A673 (cell line): ENCODE measurements at regions not wholly inside any gene's neighbourhood (a gene's known extent, or its start where the extent isn't known, plus 50 kb on each side); places are given as distances from the start of the nearest gene placed in this dataset.
A peak's percentile ranks its signal among the peaks of the same experiment; 100 is the strongest.
"Not testable (repeated sequence)": the region's sequence is repeated elsewhere in the genome, so short reads cannot be mapped to it uniquely, and the experiment has no call there.

Source experiments
- BruUV-seq: library from RNA; stranded (reverse); fragments of 400-500 nt; replicated peaks from 2 replicates; lab custom pipeline; 2021; lab: Mats Ljungman, UMichigan
- CTCF ChIA-PET: fragments of 300-600 bp; sonication (Branson Sonifier 250); formaldehyde crosslinking; loops from one replicate; lab custom pipeline; 2022; ENCODE audit warnings: antibody characterized with exemption; lab: Charles Lee
- POLR2A ChIA-PET: fragments of 300-600 bp; sonication (Branson Sonifier 250); formaldehyde crosslinking; loops from one replicate; lab custom pipeline; 2022; ENCODE audit warnings: antibody characterized with exemption; ENCODE audit not compliant: low non-redundant PET; lab: Charles Lee
- DNase-seq: peaks from one replicate; pipeline ENCODE4 v3.0.0-alpha.2; 2015; ENCODE audit warnings: low spot score
- H3K27ac ChIP-seq: fragments of 200-600 bp; sonication (generic); 2 replicates; pipeline ENCODE4 v1.5.1; 2016; ENCODE audit warnings: mixed run types, low read depth, mild to moderate bottlenecking, mixed read lengths, antibody characterized with exemption, low read length; ENCODE audit not compliant: poor library complexity, severe bottlenecking
- H3K27me3 ChIP-seq: fragments of 200-600 bp; sonication (generic); replicated peaks from 2 replicates; pipeline ENCODE4 v1.6.1; 2017; ENCODE audit warnings: mixed run types, low read depth, mild to moderate bottlenecking, mixed read lengths, antibody characterized with exemption, low read length; ENCODE audit not compliant: insufficient read depth, poor library complexity
- H3K36me3 ChIP-seq: fragments of 200-600 bp; sonication (generic); 2 replicates; pipeline ENCODE4 v1.6.1; 2016; ENCODE audit warnings: mixed run types, mild to moderate bottlenecking, mixed read lengths, antibody characterized with exemption, low read length; ENCODE audit not compliant: insufficient read depth, poor library complexity, severe bottlenecking
- H3K4me1 ChIP-seq: fragments of 200-600 bp; sonication (generic); 2 replicates; pipeline ENCODE4 v1.6.1; 2017; ENCODE audit warnings: mixed run types, mild to moderate bottlenecking, mixed read lengths, antibody characterized with exemption, low read length; ENCODE audit not compliant: insufficient read depth, poor library complexity, severe bottlenecking
- H3K4me3 ChIP-seq: fragments of 200-600 bp; sonication (generic); 2 replicates; pipeline ENCODE4 v1.5.1; 2016; ENCODE audit warnings: low read depth, mixed run types, mild to moderate bottlenecking, mixed read lengths, low read length; ENCODE audit not compliant: poor library complexity, severe bottlenecking
- H3K9me3 ChIP-seq: fragments of 200-600 bp; sonication (generic); 2 replicates; pipeline ENCODE4 v1.6.1; 2016; ENCODE audit warnings: mixed run types, low read depth, mild to moderate bottlenecking, mixed read lengths, antibody characterized with exemption, low read length; ENCODE audit not compliant: poor library complexity, severe bottlenecking
- CTCF ChIP-seq: fragments of 300-800, 200-600 bp; sonication (generic); conservative IDR thresholded peaks from 2 replicates; pipeline ENCODE4 v1.5.1; 2017; ENCODE audit warnings: low read depth, mild to moderate bottlenecking, antibody characterized with exemption, low read length, moderate library complexity, mixed read lengths
- EZH2 ChIP-seq: fragments of 200-600 bp; sonication (generic); IDR thresholded peaks from 2 replicates; pipeline ENCODE4 v1.6.1; 2017; ENCODE audit warnings: borderline replicate concordance, low read depth, mild to moderate bottlenecking, mixed read lengths, antibody characterized with exemption, low read length; ENCODE audit not compliant: poor library complexity, severe bottlenecking
- intact Hi-C: fragments of 100-400 bp; cut with micrococcal nuclease; formaldehyde crosslinking; loops from one replicate; pipeline ENCODE4 v1.10.0; 2022; ENCODE audit not compliant: unreplicated experiment

- POLR2A ChIA-PET, H3K36me3 ChIP-seq: not testable (repeated sequence)
Measured at GRCh38 chr17:5772017-5772416, 187.7 kb upstream of the NLRP1 start.

GRCh38 chr17:5772720-5773119 is 188.4 kb upstream of the NLRP1 start:
- Histone ChIP-seq H3K36me3 (no peaks in the 10 kb centered on the region), H3K4me1 (no peaks in the 10 kb centered on the region), H3K9me3 (no peaks in the 10 kb centered on the region), H3K27me3 (peaks cover 62% of the 10 kb centered on the region), H3K4me3 (no peak overlapping the region), H3K27ac (no peak overlapping the region)
- no peak for TF ChIP-seq EZH2
- TF ChIP-seq CTCF, result no peak
- intact Hi-C loops, result no loop called here
- ChIA-PET POLR2A (no interaction called here), CTCF (interaction anchor here (1.1 kb wide), 1 partner anchor 180 kb away, joined by 3 read pairs; no protein-coding TSS in a partner anchor)
- BruUV-seq, result no TSS peak
- DNase-seq, result peak; percentile 55

More at GRCh38 chr17:5772017-5772416, 187.7 kb upstream of the NLRP1 start:
- BruUV-seq, H3K27ac ChIP-seq, H3K4me1 ChIP-seq, DNase-seq, intact Hi-C loops, H3K4me3 ChIP-seq, H3K9me3 ChIP-seq: not testable (repeated sequence)
- CTCF ChIA-PET, result interaction anchor here (1.1 kb wide), 1 partner anchor 180 kb away, joined by 3 read pairs; no protein-coding TSS in a partner anchor
- H3K27me3 ChIP-seq, result peaks cover 60% of the 10 kb centered on the region

GRCh38 chr17:5773816-5774360 is 189.6 kb upstream of the NLRP1 start:
- no peak for TF ChIP-seq EZH2
- Histone ChIP-seq H3K4me3 (no peak overlapping the region), H3K4me1 (no peaks in the 10 kb centered on the region), H3K27ac (no peak overlapping the region), H3K36me3 (no peaks in the 10 kb centered on the region), H3K27me3 (peaks cover 62% of the 10 kb centered on the region), H3K9me3 (no peaks in the 10 kb centered on the region)
- ChIA-PET POLR2A (no interaction called here), CTCF (no interaction called here)
- no peak for DNase-seq
- intact Hi-C loops, result no loop called here
- BruUV-seq, result no TSS peak

GRCh38 chr17:5775098-5775497 is 190.8 kb upstream of the NLRP1 start:
- Histone ChIP-seq H3K9me3 (no peaks in the 10 kb centered on the region), H3K36me3 (no peaks in the 10 kb centered on the region), H3K4me1 (no peaks in the 10 kb centered on the region), H3K27ac (no peak overlapping the region), H3K4me3 (no peak overlapping the region), H3K27me3 (peaks cover 52% of the 10 kb centered on the region)
- TF ChIP-seq EZH2 (no peak), CTCF (no peak)
- CTCF ChIA-PET, result no interaction called here
- no TSS peak for BruUV-seq
- intact Hi-C loops, result no loop called here
- DNase-seq, result no peak
- POLR2A ChIA-PET, result no interaction called here
